Cardiac septum (tissue), 1 donor: ENCODE measurements at regions not wholly inside any gene's neighbourhood (a gene's known extent, or its start where the extent isn't known, plus 50 kb on each side); places are given as distances from the start of the nearest gene placed in this dataset.

Experiments used
- DNase-seq: peaks from one replicate; pipeline ENCODE4 v3.0.0-alpha.2; 2020; ENCODE audit warnings: low spot score
- intact Hi-C: fragments of 100-400 bp; cut with DNase I; formaldehyde crosslinking; loops from one replicate; pipeline ENCODE4 v1.14.0; 2022
- donor health status: DM: no; HTN: no; CAD: no.

GRCh38 chr20:39939241-39939865, 749.7 kb downstream of the MAFB start:
- no peak for DNase-seq
- intact Hi-C loops: no loop called here

DNA sequence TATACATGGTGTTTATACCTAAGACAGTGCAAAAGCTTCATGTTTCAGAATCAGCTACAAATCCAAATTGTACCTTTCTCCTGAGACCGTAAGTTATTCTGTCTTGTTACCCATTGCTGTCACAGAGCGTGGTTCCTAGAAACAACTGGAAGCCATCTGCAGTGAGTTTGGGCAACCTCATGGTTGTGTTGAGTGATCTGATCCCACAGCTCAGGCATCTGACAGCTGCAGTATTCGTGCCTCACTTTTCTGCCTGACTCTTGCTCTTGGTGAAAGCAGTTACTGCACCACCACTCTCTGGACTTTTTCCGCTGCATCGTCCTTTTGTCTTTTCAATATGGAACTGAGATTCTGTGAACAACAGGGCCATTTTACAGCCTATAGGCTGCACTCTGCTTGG, 752.6 kb downstream of the MAFB start:
- intact Hi-C loops: no loop called here
- DNase-seq: no peak

- no peak for DNase-seq
- intact Hi-C loops: no loop called here
Observed at GRCh38 chr20:39935901-39936300, 753.1 kb downstream of the MAFB start.

DNA sequence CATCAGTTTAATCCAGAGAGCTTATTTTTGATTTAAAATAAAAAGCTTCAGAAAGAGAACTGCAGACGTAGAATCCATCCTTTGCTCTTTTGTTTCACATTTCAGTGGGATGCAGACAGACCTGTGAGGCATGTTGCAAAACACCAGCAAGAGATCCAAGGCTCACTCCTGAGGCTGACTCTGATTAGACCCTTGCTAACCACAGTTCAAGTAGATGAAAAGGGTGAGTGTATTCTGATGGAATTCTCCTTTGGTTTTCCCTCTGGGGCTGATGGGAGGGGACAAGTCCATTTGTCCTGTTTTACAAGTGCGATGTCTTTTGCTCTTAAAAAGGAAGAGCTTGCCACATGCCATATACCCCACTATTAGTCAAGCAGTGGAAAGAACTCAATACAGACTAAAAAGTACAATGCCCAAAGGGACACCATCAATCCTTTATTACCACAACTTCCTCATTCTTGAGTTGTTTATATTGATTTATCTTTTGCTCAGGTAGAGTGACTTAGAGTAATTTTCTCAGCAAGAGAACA, 772.7 kb downstream of the MAFB start:
- DNase-seq: no peak
- intact Hi-C loops: no loop called here

- intact Hi-C loops: no loop called here
- no peak for DNase-seq
Observed at GRCh38 chr20:39913274-39913673, 775.8 kb downstream of the MAFB start.

- intact Hi-C loops: no loop called here
- no peak for DNase-seq
Observed at GRCh38 chr20:39911497-39911896, 777.5 kb downstream of the MAFB start.

- DNase-seq: no peak
- intact Hi-C loops: no loop called here
Observed at GRCh38 chr20:39910536-39910935, 778.5 kb downstream of the MAFB start.

GRCh38 chr20:39909447-39909846, 779.6 kb downstream of the MAFB start:
- intact Hi-C loops: no loop called here
- no peak for DNase-seq

DNA sequence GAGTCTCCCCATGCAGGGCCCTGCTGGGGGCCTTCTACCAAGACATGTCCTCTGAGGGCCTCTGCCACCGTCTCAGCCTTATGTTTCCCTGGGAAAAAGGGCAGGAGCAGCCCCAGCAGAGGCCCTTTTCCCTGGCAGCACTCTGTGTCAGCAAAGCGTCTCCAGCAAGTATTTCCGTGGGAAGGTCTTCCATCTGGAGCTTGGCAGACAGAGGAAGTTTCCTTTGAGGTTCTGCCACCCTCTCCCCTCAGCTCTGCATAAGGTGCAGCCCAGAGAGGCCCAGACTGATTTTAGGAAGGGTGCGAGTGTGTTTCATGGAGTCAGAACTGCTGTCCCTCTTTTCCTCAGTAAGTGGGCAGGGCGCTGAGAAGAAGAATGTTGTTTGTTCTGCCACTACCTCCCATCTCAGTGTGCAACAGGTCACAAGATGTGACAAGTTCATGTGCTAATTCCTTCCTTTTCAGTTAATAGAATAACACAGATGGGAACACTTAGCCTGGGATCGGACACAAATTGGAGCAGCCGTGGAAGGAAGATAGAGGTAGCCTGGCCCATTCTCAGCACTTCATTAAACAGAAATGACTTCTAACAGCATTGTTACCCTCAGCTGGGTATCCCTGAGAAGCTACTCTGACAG, 784.4 kb downstream of the MAFB start:
- intact Hi-C loops: no loop called here
- DNase-seq: no peak

DNA sequence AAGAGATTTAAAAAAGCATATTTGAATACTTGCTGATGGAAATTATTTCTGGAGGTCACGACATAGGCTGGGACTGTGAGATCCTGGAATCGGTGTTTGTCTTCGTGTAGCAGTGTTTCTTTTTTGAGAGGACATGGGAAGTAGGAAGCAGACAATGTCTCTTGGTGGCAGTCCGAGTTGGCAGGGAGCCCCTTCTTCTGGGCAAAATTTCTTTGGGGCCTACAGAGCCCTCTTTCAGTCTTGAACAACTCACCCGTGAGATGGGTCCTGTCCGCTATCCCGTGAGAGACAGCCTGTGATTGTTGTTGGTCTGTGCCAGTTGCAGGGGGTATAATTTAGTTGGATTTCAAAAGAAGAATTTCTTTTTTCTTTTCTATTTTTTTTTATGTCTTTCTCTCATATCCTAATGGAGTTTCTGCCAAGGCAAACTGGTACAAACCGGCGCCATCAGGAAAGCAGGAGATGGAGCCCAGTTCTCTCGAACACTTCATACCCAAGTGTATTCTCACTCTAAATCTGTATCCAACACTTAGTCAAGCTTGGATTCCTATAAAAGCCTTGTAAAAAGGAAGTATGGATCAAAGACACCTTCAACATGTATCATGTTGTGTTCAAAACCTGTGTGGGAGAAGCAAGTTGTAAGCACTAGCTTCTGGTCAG, 785.1 kb downstream of the MAFB start:
- intact Hi-C loops: no loop called here
- DNase-seq: no peak

DNA sequence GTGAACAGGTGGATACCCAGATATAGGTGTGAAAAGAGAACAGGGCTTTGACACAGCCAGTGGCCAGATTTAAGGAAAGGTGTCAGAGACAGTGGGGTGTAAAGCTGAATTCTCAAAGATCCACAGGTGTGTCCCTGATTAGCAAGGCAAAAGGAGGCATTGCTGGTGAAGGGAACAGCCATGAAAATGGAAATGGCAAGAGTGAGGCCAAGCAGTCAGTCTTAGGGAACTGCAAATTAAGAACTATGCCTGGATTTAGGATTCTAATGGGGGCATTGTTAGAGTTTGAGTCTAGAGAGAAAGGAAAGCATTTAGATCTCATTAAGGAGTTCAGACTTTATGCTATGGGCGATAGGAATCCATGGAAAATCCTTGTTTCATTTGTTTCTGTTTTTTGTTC, 789.2 kb downstream of the MAFB start:
- intact Hi-C loops: no loop called here
- DNase-seq: no peak

DNA sequence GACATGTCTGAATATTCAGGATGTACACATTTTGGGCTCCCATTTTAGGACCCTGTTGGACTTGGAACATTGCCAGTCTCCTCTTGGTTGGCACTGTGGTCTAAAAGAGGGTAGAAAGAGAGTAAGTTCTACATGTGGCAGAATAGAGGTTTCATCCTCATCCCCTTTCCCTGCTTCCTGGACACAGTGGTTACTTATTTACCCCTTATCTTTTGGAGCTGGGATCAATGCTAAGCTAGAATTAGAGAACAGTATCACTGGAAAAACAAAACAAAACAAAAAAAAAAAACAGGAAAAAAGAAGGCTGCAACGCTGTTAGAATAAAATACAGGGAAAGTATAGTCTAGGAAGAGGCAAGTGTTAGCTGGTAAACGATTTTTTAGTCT, 790.6 kb downstream of the MAFB start:
- intact Hi-C loops: no loop called here
- DNase-seq: no peak

- no peak for DNase-seq
- intact Hi-C loops: no loop called here
Observed at GRCh38 chr20:39897781-39898466, 791.1 kb downstream of the MAFB start.

GRCh38 chr20:39897058-39897457, 792.0 kb downstream of the MAFB start:
- intact Hi-C loops: no loop called here

DNA sequence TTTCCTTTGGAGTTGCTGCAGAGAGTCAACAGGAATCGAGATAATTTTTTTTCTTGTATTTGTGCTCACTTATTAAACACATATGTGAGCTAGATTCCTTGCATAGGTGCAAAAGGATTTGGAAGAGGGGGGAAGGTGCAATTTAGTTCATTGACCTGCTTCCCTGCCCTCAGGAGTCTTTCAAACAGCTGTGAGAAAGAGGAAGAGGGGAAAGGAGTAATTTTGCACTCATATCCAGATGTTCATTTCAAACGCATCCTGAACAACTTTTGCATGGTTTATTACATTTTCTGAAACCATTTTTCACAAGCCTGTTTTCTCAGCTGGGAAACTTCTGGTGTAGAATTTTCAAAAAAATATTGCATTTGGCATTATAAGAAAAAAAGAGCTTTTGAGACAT, 795.0 kb downstream of the MAFB start:
- intact Hi-C loops: no loop called here
- DNase-seq: no peak

More at GRCh38 chr20:39897058-39897457, 792.0 kb downstream of the MAFB start:
- no peak for DNase-seq

DNA sequence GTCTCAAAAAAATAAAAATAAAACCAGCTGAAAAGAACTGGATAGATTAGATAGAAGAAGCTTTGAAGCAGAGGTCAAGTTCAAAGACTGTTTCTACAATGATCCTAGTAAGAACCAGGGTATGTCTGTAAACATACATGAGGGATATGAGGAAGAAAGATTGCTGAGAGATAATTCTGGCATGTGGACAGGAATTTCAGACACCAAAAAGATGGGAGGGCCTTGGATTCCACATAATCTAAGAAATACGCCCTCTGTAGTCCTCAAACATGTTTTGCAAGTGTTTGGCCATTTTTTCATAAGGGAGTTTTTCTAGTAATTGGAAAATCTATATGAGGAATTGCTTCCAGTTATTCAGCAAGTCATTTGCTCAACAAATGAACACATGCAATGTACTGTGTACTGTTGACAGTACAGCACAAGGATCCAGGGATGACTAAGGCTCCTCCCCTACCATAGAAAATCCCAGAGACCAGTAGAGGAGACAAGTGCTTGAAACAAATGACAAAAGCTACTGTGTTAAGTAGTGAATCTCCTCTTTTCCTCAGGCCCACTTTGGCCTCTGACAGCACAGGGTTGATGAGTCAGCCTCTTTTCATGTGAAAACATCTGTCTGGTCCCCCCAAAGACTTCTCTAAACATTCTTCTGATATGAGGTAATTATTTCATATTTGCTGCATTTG, 795.9 kb downstream of the MAFB start:
- intact Hi-C loops: no loop called here

GRCh38 chr20:39890697-39891096, 798.3 kb downstream of the MAFB start:
- intact Hi-C loops: no loop called here

More for the DNA sequence above, 795.9 kb downstream of the MAFB start:
- no peak for DNase-seq

DNA sequence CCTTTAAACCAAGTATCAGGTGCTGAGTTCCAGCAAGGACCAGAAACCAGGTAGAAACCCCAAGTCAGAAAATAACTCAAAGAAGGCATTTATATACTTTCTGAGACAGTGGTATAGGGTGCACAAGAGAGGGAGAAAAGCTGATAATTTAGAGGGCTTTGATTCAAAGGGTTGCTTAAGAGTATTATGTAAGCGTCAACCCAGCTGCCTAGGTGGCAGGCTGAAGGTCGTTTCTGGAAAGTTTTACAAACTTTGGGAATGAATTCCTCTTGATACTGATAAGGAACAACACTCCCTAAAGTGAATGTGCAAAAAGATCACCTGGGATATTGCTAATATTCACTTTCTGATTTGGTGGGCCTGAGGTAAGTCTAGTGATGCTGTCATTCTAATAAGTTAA, 800.7 kb downstream of the MAFB start:
- no peak for DNase-seq
- intact Hi-C loops: loop anchor here (10.0 kb wide), 2 partner anchors 366 to 1076 kb away; no protein-coding TSS in a partner anchor

More at GRCh38 chr20:39890697-39891096, 798.3 kb downstream of the MAFB start:
- no peak for DNase-seq

- intact Hi-C loops: loop anchor here (2.0 to 10.0 kb wide), 3 partner anchors 368 to 1078 kb away; no protein-coding TSS in a partner anchor
- DNase-seq: no peak
Observed at GRCh38 chr20:39886650-39887190, 802.3 kb downstream of the MAFB start.
